ENCODE measurements at regions not wholly inside any gene's neighbourhood (a gene's known extent, or its start where the extent isn't known, plus 50 kb on each side); places are given as distances from the start of the nearest gene placed in this dataset.
"Not testable (repeated sequence)": the region's sequence is repeated elsewhere in the genome, so short reads cannot be mapped to it uniquely, and the experiment has no call there.

DNA sequence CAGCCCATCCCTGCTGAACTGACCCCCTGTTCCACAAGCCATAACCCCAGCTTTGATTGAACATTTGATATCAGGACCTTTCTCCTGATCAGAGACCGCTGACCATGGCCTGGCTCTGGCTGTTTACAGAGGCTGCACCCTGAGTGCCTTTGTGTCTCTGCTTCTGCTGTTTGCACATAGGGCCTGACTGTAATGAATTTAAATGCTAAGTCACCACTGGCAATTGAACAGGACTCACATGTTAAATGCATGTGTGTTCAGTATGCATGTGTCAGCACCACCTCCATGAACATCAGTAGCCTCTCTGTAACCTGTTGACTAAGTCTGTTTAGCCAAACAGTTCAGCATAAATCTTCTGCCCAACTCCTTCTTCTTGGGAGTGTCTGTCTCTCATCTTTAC lies 690.3 kb downstream of the TMEM121 start:
- DNase-seq (ENCODE audit: low read depth), result no peak
- no peak overlapping the region for H3K4me3 ChIP-seq (ENCODE audit: low read depth, low read length)
- TF ChIP-seq, protein P1, sequence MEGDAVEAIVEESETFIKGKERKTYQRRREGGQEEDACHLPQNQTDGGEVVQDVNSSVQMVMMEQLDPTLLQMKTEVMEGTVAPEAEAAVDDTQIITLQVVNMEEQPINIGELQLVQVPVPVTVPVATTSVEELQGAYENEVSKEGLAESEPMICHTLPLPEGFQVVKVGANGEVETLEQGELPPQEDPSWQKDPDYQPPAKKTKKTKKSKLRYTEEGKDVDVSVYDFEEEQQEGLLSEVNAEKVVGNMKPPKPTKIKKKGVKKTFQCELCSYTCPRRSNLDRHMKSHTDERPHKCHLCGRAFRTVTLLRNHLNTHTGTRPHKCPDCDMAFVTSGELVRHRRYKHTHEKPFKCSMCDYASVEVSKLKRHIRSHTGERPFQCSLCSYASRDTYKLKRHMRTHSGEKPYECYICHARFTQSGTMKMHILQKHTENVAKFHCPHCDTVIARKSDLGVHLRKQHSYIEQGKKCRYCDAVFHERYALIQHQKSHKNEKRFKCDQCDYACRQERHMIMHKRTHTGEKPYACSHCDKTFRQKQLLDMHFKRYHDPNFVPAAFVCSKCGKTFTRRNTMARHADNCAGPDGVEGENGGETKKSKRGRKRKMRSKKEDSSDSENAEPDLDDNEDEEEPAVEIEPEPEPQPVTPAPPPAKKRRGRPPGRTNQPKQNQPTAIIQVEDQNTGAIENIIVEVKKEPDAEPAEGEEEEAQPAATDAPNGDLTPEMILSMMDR (conservative IDR thresholded peaks at IDR 0.05; ENCODE audit: low read depth, low read length), result no peak

DNA sequence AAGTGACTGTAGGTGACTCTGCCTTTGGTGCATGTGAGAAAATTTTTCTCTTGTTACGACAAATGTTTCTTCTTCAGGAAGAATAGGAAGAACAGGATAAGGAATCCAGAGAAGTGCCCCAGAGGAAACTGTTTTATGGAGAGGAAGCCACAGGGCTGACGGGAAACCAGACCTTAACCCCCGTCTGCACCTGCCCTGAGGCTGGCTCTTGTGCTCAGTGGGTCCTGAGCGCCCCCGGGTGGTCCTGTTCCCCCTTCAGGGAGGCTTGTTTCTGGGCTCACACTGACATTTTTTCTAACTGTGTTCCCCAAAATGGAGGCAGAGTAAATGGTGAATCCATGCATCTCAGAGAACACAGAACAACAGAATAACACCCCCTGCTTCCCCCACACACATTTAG lies 691.8 kb downstream of the TMEM121 start:
- TF ChIP-seq, protein P1 (conservative IDR thresholded peaks at IDR 0.05; ENCODE audit: low read depth, low read length), result no peak
- DNase-seq (ENCODE audit: low read depth), result no peak
- H3K4me3 ChIP-seq (ENCODE audit: low read depth, low read length), result no peak overlapping the region

DNA sequence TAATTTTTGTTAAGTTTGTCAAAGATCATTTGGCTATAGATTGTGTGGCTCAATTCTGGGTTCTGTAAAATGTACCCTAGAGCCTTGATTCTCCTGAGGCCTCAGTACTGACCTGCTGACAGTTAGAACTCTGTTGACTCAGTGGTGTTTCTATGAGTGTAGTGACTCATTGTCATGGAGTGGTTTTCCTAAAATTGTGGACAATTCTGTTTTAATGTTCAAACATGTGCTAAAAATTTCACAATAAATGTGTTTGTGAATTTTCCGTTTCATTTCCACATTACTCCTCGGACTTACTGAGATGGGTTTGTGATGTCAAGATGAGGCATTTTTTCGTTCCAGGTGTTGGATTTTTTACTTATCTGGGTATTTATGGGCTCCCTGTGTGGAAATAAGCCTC lies 695.9 kb downstream of the TMEM121 start:
- no peak overlapping the region for H3K4me3 ChIP-seq (ENCODE audit: low read depth, low read length)
- TF ChIP-seq, protein P1 (conservative IDR thresholded peaks at IDR 0.05; ENCODE audit: low read depth, low read length), result no peak
- DNase-seq (ENCODE audit: low read depth), result no peak

DNA sequence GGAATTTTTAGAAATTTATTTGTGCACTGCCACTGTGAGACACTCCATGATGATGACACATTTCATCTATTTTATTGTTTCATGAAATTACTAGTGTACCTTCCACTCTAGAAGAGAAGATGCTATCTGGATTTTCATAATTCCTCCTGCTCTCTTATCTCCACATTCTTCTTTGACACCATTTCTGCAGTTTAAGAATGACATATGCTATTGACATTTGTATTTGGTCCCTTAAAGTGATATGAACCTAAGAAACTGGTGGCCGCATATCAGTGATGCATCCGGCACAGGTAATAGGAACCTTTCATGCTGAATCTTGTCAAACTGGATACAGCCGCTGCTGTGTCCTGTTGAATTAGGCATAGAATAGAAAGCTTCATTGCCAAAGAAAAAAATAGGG lies 696.3 kb downstream of the TMEM121 start:
- H3K4me3 ChIP-seq (ENCODE audit: low read depth, low read length), result no peak overlapping the region
- TF ChIP-seq, protein P1 (conservative IDR thresholded peaks at IDR 0.05; ENCODE audit: low read depth, low read length), result no peak
- DNase-seq (ENCODE audit: low read depth), result no peak

DNA sequence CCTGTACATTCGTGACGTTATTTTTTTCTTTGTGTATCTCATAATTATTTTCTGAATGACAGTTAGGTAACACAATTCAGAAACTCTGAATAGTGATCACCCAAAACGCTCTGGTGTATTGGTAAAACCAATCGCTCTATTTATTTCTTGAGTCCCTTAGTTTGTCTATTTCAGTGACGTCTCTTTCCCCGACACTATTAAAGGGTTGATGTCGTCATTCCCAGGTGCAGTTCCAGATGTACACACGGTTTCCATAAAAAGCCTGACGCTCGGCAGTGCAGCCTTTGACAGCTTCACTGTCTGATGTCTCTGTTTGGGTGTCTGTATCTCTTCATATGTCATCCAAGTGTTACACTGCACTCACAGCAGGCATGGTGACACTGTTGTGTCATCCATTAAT lies 701.4 kb downstream of the TMEM121 start:
- no peak for DNase-seq (ENCODE audit: low read depth)
- TF ChIP-seq, protein P1 (conservative IDR thresholded peaks at IDR 0.05; ENCODE audit: low read depth, low read length), result no peak
- H3K4me3 ChIP-seq (ENCODE audit: low read depth, low read length), result no peak overlapping the region

DNA sequence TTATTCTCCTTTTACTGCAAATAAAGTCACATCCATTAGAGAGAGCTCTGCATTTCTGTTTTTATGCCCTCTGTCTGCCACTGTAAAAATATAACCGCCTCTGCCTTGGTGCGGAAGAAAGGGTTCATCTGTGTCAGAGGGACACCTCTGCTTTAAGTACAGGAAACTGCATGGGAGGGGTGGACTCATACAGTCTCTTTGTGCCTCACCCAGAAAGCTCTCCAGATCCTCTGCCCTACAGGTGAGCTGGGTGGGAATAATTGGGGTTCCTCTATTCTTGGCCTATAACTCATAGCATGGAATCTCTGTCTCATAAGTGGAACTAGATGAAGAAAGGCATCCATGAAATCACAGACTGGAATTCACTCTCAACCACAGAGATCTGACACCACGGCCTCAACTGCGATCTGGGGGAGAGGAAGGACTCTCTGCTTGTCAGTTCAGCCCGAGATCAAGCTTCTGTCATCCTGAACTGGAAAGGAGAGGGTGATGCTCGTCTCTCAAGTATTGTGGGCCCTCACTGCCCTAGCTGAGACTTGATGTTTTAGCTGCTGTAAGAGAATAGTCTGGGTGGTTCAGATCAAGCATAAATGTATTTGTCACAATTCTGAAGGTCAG lies 702.3 kb downstream of the TMEM121 start:
- DNase-seq (ENCODE audit: low read depth), result no peak
- H3K4me3 ChIP-seq (ENCODE audit: low read depth, low read length), result no peak overlapping the region
- TF ChIP-seq, protein P1 (conservative IDR thresholded peaks at IDR 0.05; ENCODE audit: low read depth, low read length), result no peak

DNA sequence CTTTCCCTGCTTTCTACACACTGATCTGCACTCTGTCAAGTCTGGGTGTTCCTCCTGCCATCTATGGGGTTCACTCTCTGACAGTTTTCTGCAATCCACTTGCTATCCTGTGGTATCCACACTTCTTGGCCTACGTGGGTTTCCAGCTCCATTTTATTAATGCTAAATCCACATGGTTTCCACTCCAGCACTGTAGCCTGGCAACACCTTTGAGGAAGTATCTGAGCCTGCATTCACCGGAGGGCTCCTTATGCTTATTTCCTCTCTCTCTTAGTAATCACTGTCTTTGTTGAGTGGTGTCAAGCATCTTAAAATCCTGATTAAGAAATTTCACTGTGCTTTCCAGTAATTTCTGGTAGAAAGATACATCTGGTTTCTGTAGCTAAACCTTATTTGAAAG lies 703.7 kb downstream of the TMEM121 start:
- TF ChIP-seq, protein P1 (conservative IDR thresholded peaks at IDR 0.05; ENCODE audit: low read depth, low read length), result no peak
- DNase-seq (ENCODE audit: low read depth), result no peak
- H3K4me3 ChIP-seq (ENCODE audit: low read depth, low read length), result no peak overlapping the region

DNA sequence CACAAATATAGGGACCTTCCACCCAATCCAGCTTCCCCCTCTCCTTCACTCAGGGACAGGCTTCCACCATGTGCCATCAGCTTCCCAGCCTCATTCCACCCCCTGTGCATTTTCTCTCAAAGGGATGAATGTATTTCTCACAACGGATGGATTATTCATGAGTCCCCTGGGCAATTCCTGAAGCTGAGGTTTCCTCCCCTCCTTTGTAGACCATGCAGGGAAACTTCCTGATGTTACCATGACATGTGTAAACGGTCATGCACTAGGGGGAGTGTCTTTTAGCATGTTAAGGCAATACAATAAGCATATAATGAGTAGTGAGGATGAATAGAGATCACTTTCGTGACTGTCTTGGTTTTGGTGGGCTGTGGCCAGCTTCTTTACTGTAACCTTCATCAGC lies 706.8 kb downstream of the TMEM121 start:
- not testable (repeated sequence) for H3K4me3 ChIP-seq (ENCODE audit: low read depth, low read length); DNase-seq (ENCODE audit: low read depth)
